Neural crest cell (in vitro differentiated cells): ENCODE measurements at regions not wholly inside any gene's neighbourhood (a gene's known extent, or its start where the extent isn't known, plus 50 kb on each side); places are given as distances from the start of the nearest gene placed in this dataset.

Source experiments
- DNase-seq: peaks from one replicate; pipeline ENCODE4 v3.0.0; 2021; ENCODE audit warnings: low read depth, mixed read lengths, low spot score
- H3K27ac Mint-ChIP-seq: one replicate; pipeline ENCODE4 v1.8.0; 2021; ENCODE audit warnings: mild to moderate bottlenecking, mixed read lengths; ENCODE audit not compliant: unreplicated experiment
- H3K27me3 Mint-ChIP-seq: 2 replicates; pipeline ENCODE4 v1.8.0; 2021; ENCODE audit warnings: low read depth, mild to moderate bottlenecking, mixed read lengths
- H3K36me3 Mint-ChIP-seq: 2 replicates; pipeline ENCODE4 v1.8.0; 2021; ENCODE audit warnings: low read depth, mild to moderate bottlenecking, mixed read lengths
- H3K4me1 Mint-ChIP-seq: 2 replicates; pipeline ENCODE4 v1.8.0; 2021; ENCODE audit warnings: mixed read lengths
- H3K4me3 Mint-ChIP-seq: one replicate; pipeline ENCODE4 v1.8.0; 2021; ENCODE audit warnings: mild to moderate bottlenecking, mixed read lengths
- H3K9me3 Mint-ChIP-seq: 2 replicates; pipeline ENCODE4 v1.8.0; 2021; ENCODE audit warnings: mixed read lengths
- TF ChIP-seq, protein P1 (sequence below): fragments of 200-600 bp; sonication (generic); conservative IDR thresholded peaks from 2 replicates; pipeline ENCODE4 v1.5.0; 2021; ENCODE audit warnings: antibody characterized with exemption, mild to moderate bottlenecking

DNA sequence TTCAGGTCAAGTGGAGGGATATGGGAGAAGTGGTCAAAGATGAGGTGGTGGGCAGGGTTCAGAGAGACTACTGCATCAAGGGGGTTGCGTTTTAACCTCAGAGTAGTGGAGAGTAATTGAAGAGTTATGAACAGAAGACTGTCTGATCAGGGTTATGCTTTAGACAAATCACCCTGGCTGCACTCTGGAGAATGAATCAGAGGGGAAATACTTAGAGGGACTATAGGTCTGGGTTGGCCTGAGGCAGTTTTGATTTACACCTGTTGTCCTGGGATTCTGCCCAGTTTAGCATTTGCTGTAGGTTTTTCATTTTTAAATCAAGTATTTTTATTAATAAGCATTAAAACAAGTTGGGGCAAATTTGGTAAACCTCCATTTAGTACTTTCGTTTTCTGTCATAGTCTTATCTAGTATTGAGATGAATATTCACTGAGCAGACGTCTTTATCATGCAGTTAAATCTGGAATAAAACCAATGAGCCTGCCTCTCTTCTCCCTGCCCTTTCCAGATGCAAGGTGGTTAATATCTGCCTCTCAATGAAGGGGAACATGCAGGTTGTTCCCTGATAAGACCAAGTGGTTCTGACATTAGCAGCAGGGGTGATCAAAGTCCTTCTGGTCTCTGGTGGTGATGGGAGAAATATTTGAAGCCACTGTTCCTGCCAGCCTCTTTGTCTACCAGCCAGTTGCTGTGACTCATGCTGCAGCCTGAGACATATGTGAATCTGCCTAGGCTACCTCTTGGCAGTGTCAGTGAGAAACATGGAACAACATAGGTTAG, 116.0 kb upstream of the RPS6KA3 start:
- no peak for DNase-seq
- Mint-ChIP-seq H3K4me1 (no peaks in the 10 kb centered on the region), H3K36me3 (no peaks in the 10 kb centered on the region), H3K27ac (no peak overlapping the region), H3K27me3 (no peaks in the 10 kb centered on the region), H3K4me3 (no peak overlapping the region), H3K9me3 (peaks cover 6% of the 10 kb centered on the region)
- TF ChIP-seq, protein P1, sequence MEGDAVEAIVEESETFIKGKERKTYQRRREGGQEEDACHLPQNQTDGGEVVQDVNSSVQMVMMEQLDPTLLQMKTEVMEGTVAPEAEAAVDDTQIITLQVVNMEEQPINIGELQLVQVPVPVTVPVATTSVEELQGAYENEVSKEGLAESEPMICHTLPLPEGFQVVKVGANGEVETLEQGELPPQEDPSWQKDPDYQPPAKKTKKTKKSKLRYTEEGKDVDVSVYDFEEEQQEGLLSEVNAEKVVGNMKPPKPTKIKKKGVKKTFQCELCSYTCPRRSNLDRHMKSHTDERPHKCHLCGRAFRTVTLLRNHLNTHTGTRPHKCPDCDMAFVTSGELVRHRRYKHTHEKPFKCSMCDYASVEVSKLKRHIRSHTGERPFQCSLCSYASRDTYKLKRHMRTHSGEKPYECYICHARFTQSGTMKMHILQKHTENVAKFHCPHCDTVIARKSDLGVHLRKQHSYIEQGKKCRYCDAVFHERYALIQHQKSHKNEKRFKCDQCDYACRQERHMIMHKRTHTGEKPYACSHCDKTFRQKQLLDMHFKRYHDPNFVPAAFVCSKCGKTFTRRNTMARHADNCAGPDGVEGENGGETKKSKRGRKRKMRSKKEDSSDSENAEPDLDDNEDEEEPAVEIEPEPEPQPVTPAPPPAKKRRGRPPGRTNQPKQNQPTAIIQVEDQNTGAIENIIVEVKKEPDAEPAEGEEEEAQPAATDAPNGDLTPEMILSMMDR, result no peak

DNA sequence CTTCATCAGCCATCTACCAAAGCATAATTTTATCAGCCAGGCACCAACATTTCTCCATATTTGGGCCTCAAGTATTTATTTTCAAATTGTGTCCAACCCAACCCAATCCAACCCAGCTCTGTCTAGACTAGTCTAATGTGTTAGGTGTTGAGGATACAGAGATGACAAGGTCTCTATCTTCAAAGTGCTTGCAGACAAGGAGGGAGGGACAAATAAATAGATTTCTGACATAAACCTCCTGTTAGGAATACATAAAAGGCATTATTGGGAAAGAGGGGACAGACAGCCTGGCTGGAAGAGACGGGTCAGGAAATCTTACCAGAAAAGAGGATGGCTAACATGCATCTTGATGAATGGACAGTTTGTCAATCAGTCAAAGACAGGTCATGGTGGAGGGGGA, 115.4 kb upstream of the RPS6KA3 start:
- DNase-seq, result no peak
- Mint-ChIP-seq H3K9me3 (peaks cover 6% of the 10 kb centered on the region), H3K4me3 (no peak overlapping the region), H3K36me3 (no peaks in the 10 kb centered on the region), H3K4me1 (no peaks in the 10 kb centered on the region), H3K27me3 (no peaks in the 10 kb centered on the region), H3K27ac (no peak overlapping the region)
- TF ChIP-seq, protein P1, result no peak

DNA sequence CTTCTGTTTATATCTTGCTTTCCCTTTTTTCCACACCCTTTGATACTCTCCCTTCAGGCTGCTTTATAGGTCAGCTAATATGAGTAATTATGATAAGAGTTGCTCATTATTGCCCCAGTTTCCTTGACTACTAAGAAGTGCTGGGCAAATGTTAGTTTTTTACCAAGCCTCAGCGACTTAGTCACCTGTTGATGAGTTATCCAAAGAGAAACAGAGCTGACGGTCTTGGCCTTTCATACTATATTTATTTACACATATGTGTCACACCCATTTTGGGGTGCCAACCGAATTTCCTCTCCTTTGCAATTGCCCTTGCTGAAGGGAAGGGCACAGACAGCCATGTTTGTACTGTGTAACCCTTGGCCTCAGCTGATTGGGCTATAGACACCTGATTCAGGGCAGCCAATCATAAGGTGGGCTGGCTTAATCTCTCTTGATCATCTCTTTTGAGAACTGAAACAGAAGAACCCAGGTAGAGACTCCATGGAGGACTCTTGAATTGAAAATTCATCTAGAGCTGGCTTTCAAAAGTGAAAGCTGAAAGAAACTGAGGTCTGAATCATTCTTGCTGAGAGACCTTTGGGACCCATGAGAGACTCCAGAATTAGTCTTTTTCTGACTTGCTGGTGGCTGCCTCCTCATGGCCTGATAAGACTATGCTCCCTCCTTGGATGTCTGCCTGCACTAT, 111.7 kb upstream of the RPS6KA3 start:
- Mint-ChIP-seq H3K27ac (no peak overlapping the region), H3K9me3 (peaks cover 6% of the 10 kb centered on the region)
- TF ChIP-seq, protein P1, result no peak

DNA sequence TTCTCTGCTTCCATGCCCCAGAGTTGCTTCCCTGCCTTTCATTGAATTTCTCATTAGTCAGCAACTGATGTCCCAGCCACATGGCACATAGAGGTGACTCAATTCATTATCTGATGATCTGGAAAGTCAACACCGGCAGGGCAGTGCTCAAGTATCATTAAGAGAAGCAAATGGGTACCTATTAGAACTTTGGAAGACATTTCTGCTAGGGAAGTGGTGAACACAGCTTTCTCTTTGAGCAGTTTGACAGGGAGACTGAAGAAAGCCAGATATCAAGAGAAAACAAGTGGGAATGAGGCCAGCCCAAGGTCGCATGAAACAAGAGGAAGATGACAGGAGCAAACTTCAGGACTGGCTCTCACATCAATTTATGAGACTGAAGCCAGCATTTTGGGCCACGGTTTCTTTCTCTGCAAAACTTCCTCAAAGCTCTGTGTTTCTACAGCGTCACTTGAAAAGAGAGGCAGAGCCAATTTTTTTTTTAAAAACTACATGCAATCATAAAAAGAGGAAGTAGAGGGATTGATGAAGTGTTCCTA, 108.3 kb upstream of the RPS6KA3 start:
- TF ChIP-seq, protein P1, result no peak
- Mint-ChIP-seq H3K27ac (no peak overlapping the region), H3K27me3 (no peaks in the 10 kb centered on the region), H3K4me1 (no peaks in the 10 kb centered on the region), H3K9me3 (peaks cover 9% of the 10 kb centered on the region), H3K36me3 (no peaks in the 10 kb centered on the region), H3K4me3 (no peak overlapping the region)
- no peak for DNase-seq

More for the DNA sequence above, 111.7 kb upstream of the RPS6KA3 start:
- Mint-ChIP-seq H3K36me3 (no peaks in the 10 kb centered on the region), H3K4me3 (no peak overlapping the region), H3K27me3 (no peaks in the 10 kb centered on the region), H3K4me1 (no peaks in the 10 kb centered on the region)
- no peak for DNase-seq

DNA sequence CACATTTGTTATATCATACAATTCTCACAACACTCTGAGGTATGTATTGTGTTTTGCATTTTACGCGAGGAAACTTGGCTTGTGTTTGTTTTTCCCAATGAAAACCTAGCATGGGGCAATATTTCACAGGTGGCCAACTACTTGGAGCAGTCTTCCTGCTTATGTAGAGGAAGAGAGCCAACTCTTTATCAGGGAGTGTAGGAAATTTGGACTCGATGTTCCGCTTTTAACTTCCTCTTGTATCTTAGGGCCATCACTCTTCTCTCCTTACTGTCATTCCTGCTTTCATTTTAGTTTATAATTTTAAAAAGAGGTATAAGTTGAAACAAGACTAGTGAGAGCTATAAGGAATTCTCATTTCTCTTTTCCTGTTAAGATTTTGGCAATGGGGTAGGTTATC, 107.7 kb upstream of the RPS6KA3 start:
- H3K27ac Mint-ChIP-seq, result no peak overlapping the region
- no peak for DNase-seq
- peaks cover 6% of the 10 kb centered on the region for H3K9me3 Mint-ChIP-seq
- no peaks in the 10 kb centered on the region for H3K27me3 Mint-ChIP-seq
- H3K36me3 Mint-ChIP-seq, result no peaks in the 10 kb centered on the region
- TF ChIP-seq, protein P1, result no peak
- H3K4me3 Mint-ChIP-seq, result no peak overlapping the region
- no peaks in the 10 kb centered on the region for H3K4me1 Mint-ChIP-seq
